ENCODE measurements at regions not wholly inside any gene's neighbourhood (a gene's known extent, or its start where the extent isn't known, plus 50 kb on each side); places are given as distances from the start of the nearest gene placed in this dataset.

DNA sequence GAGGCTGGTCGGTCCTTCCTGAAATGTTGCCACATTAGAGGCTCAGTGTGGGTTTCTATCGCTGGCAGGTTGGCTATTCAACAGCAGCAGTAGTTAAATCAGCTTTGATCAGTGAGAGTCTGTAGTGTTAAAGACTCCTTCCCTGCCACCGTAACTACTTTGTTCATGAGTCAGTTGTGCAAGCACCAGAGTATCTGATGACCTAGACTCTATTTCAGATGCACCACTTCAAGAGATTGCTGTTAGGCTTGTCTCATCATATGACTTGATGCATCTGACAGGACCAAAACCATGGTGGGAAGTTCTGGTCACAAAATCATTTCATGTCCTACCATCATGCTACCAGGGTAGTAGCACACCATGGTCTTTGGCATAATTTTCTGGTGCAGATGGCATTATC is 482.7 kb upstream of the MPDZ start:
- intact Hi-C loops (cut with micrococcal nuclease; ENCODE audit: unreplicated experiment), result no loop called here
- H3K4me3 ChIP-seq (replicated peaks in 1 of 3; ENCODE audit: insufficient read depth in 1 of 3, low read depth in 2 of 3, low read length in 3 of 3), result no peak overlapping the region
- CTCF ChIA-PET (ENCODE audit: low intra/inter-chr PET ratio, low total read pairs), result no interaction called here
- H3K36me3 ChIP-seq (replicated peaks in 1 of 2; ENCODE audit: control insufficient read depth in 1 of 2, insufficient read depth in 2 of 2, low read length in 2 of 2), result no peaks in the 10 kb centered on the region
- ATAC-seq (no peak), DNase-seq (ENCODE audit: low spot score) (no peak), FAIRE-seq (no peak)
- H3K27ac ChIP-seq (ENCODE audit: extremely low read length, insufficient read depth, low read length), result no peak overlapping the region
- POLR2A ChIA-PET, result no interaction called here
- no peaks in the 10 kb centered on the region for H3K27me3 ChIP-seq (ENCODE audit: control insufficient read depth in 1 of 2, insufficient read depth in 2 of 2, low read length in 2 of 2)
- H3K4me2 ChIP-seq (ENCODE audit: low read depth, low read length), result no peak overlapping the region
- H4K20me1 ChIP-seq (ENCODE audit: insufficient read depth, low read length), result no peaks in the 10 kb centered on the region
- H3K4me1 ChIP-seq (ENCODE audit: insufficient read depth, low read length), result no peaks in the 10 kb centered on the region
- no TSS peak for BruUV-seq (replicated peaks)
- TF ChIP-seq TBP (CRISPR knock-in tag; IDR thresholded peaks at IDR 0.05) (no peak), SIN3B (IDR thresholded peaks at IDR 0.05; ENCODE audit: low read length) (no peak), CREB1 (IDR thresholded peaks at IDR 0.05) (no peak), CREB1 (CRISPR knock-in tag; IDR thresholded peaks at IDR 0.05) (no peak), MED1 (CRISPR knock-in tag; IDR thresholded peaks at IDR 0.05) (no peak), PRDM15 (CRISPR knock-in tag; IDR thresholded peaks at IDR 0.05) (no peak), ZNF430 (CRISPR knock-in tag; IDR thresholded peaks at IDR 0.05) (no peak), ZNF503 (CRISPR knock-in tag; IDR thresholded peaks at IDR 0.05) (no peak), HDAC6 (IDR thresholded peaks at IDR 0.05; ENCODE audit: low read depth, low read length) (no peak), STAT5B (CRISPR knock-in tag; IDR thresholded peaks at IDR 0.05) (no peak), ZBTB38 (CRISPR knock-in tag; IDR thresholded peaks at IDR 0.05) (no peak), ZNF552 (CRISPR knock-in tag; IDR thresholded peaks at IDR 0.05; ENCODE audit: borderline replicate concordance) (no peak)
- in situ Hi-C loops (cut with HindIII; ENCODE audit: extremely low pct_ligation_motif_present, low pct_unique_long_range_greater_than_20kb), result no loop called here
- WGBS (ENCODE audit: low lambda C conversion rate), result 0% methylated on average over 2 of the region's 3 CpGs
- H3K9ac ChIP-seq (ENCODE audit: insufficient read depth, low read depth, low read length), result no peak overlapping the region
- no peaks in the 10 kb centered on the region for H3K9me3 ChIP-seq (ENCODE audit: low read length)
- H2AFZ ChIP-seq (ENCODE audit: low read length), result no peak overlapping the region
- H3K79me2 ChIP-seq (ENCODE audit: insufficient read depth, low read length), result no peaks in the 10 kb centered on the region
